Astrocyte of the spinal cord (primary cell): ENCODE measurements at regions not wholly inside any gene's neighbourhood (a gene's known extent, or its start where the extent isn't known, plus 50 kb on each side); places are given as distances from the start of the nearest gene placed in this dataset.
"Not testable (repeated sequence)": the region's sequence is repeated elsewhere in the genome, so short reads cannot be mapped to it uniquely, and the experiment has no call there.

Experiments used
- DNase-seq: peaks from one replicate; pipeline ENCODE4 v3.0.0; 2011; ENCODE audit warnings: low read depth, low spot score
- H3K4me3 ChIP-seq: 2 replicates; pipeline ENCODE4 v1.5.1; 2011; ENCODE audit warnings: low read depth, mild to moderate bottlenecking, low read length, moderate library complexity
- CTCF ChIP-seq: IDR thresholded peaks from 2 replicates; pipeline ENCODE4 v1.5.1; 2012; ENCODE audit warnings: low read depth, mild to moderate bottlenecking, low read length, inconsistent platforms
- in situ Hi-C: cut with HindIII; loops from 2 replicates; pipeline ENCODE4 v1.10.0; 2017; ENCODE audit warnings: low sequenced_read_pairs

- DNase-seq: no peak
- TF ChIP-seq CTCF: no peak
- in situ Hi-C loops: no loop called here
- no peak overlapping the region for H3K4me3 ChIP-seq
These were observed 93.4 kb upstream of the CLINT1 start for GRCh38 chr5:157952374-157952685.

- no peak for TF ChIP-seq CTCF
- no peak for DNase-seq
- in situ Hi-C loops: no loop called here
- no peak overlapping the region for H3K4me3 ChIP-seq
These were observed 92.9 kb upstream of the CLINT1 start for GRCh38 chr5:157951673-157952373.

- in situ Hi-C loops: no loop called here
- H3K4me3 ChIP-seq: no peak overlapping the region
- TF ChIP-seq CTCF: no peak
- DNase-seq: no peak
These were observed 90.6 kb upstream of the CLINT1 start for GRCh38 chr5:157949520-157949919.

- in situ Hi-C loops: no loop called here
- H3K4me3 ChIP-seq: no peak overlapping the region
- peak; percentile 95 for DNase-seq
- TF ChIP-seq CTCF: peak; percentile 94
These were observed 89.9 kb upstream of the CLINT1 start for GRCh38 chr5:157948738-157949410.

GRCh38 chr5:157947156-157947555, 88.2 kb upstream of the CLINT1 start:
- no peak overlapping the region for H3K4me3 ChIP-seq
- no peak for DNase-seq
- in situ Hi-C loops: no loop called here
- no peak for TF ChIP-seq CTCF

GRCh38 chr5:157945822-157946221, 86.9 kb upstream of the CLINT1 start:
- H3K4me3 ChIP-seq, in situ Hi-C loops, DNase-seq: not testable (repeated sequence)

GRCh38 chr5:157944938-157945337, 86.0 kb upstream of the CLINT1 start:
- TF ChIP-seq CTCF: no peak
- in situ Hi-C loops: no loop called here
- no peak overlapping the region for H3K4me3 ChIP-seq
- no peak for DNase-seq
